Fibroblast of villous mesenchyme (primary cell): ENCODE measurements at regions not wholly inside any gene's neighbourhood (a gene's known extent, or its start where the extent isn't known, plus 50 kb on each side); places are given as distances from the start of the nearest gene placed in this dataset.
"Not testable (repeated sequence)": the region's sequence is repeated elsewhere in the genome, so short reads cannot be mapped to it uniquely, and the experiment has no call there.

Source experiments
- DNase-seq: peaks from one replicate; pipeline ENCODE4 v3.0.0-alpha.2; 2010; ENCODE audit warnings: low read depth
- H3K4me3 ChIP-seq: 2 replicates; pipeline ENCODE4 v1.5.1; 2011; ENCODE audit warnings: low read depth, mild to moderate bottlenecking, low read length
- TF ChIP-seq, protein P1 (sequence below): IDR thresholded peaks from 2 replicates; pipeline ENCODE4 v1.5.1; 2012; ENCODE audit warnings: low read depth, mild to moderate bottlenecking, low read length; ENCODE audit not compliant: insufficient read depth

DNA sequence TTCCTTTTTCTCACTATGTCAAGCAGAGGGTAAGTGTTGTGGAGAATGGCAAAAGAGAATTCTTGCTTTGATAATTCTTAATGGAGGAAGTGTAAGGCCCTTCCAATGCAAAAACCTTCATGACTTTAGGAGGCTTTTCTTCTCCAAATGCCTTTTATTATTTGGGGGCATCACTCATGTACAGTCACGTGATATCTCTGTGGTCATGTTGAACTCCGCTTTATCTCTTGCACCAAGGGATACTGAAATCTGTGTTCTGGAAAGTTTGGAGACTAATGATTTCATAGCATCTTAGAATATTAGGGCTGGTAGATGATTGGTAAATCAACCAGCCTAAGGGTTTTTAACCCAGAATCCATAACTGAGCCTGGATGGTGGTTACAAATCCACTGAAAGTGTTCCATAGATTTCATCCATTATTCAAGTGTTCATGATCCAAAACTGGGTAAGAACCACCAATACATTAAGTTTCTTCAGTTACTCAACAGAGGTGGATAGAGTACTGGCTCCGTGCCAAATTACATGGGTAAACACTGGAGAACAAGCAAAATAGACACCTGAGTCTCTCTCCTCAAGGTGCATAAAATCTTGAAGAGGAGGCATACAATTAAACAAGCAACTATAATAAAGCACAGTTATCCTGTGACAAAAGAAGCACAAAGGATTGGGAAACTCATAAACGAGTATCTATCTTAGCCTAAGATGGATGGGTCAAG lies 169.6 kb upstream of the EPHA4 start:
- TF ChIP-seq, protein P1, sequence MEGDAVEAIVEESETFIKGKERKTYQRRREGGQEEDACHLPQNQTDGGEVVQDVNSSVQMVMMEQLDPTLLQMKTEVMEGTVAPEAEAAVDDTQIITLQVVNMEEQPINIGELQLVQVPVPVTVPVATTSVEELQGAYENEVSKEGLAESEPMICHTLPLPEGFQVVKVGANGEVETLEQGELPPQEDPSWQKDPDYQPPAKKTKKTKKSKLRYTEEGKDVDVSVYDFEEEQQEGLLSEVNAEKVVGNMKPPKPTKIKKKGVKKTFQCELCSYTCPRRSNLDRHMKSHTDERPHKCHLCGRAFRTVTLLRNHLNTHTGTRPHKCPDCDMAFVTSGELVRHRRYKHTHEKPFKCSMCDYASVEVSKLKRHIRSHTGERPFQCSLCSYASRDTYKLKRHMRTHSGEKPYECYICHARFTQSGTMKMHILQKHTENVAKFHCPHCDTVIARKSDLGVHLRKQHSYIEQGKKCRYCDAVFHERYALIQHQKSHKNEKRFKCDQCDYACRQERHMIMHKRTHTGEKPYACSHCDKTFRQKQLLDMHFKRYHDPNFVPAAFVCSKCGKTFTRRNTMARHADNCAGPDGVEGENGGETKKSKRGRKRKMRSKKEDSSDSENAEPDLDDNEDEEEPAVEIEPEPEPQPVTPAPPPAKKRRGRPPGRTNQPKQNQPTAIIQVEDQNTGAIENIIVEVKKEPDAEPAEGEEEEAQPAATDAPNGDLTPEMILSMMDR: no peak
- no peak overlapping the region for H3K4me3 ChIP-seq
- DNase-seq: no peak

- no peak for DNase-seq
- no peak overlapping the region for H3K4me3 ChIP-seq
- TF ChIP-seq, protein P1: no peak
Observed at GRCh38 chr2:221731432-221732145, 159.5 kb upstream of the EPHA4 start.

DNA sequence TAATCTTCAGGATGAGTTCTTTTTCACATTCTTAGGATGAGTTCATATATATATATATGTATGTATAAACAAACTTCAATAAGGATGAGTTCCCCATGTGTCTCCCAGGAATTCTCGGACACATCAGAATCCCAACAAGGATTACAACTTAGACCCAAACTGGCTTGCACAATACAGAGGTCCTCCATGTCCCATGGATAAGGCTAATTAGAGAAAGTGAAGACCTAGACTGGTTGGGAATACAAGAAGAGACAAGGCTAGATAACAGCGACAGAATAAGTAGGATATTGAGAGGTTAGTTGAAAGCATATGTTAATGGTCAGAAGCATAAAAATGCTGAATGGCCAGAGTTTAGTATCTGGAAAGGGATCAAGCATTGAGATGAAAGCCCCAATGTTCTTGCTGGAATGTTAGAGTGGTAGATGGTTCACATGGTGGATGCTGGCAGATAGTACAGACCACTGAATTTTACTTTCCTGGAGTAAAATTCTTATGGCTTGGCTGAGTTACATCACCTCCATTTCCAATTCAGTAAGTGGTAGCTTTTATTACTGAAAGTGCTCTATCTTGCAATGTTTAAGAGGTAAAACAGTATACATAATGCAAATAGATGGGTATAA lies 154.9 kb upstream of the EPHA4 start:
- TF ChIP-seq, protein P1: no peak

GRCh38 chr2:221724631-221725203 lies 152.6 kb upstream of the EPHA4 start:
- H3K4me3 ChIP-seq: no peak overlapping the region
- TF ChIP-seq, protein P1: no peak
- DNase-seq: no peak

More for the DNA sequence above, 154.9 kb upstream of the EPHA4 start:
- H3K4me3 ChIP-seq: no peak overlapping the region
- no peak for DNase-seq

DNA sequence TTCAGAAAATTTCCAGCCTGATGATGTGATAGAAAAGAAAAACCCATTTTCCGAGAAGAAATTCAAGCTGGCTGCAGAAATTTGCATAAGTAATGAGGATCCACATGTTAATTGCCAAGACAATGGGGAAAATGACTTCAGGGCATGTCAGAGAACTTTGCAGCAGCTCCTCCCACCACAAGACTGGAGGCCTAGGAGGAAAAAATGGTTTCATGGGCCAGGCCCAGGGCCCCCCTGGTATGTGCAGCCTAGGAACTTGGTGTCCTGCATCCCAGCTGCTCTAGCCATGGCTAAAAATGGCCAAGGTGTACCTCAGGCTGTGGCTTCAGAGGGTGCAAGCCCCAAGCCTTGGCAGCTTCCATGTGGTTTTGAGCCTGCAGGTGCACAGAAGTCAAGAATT lies 152.0 kb upstream of the EPHA4 start:
- H3K4me3 ChIP-seq, DNase-seq: not testable (repeated sequence)

DNA sequence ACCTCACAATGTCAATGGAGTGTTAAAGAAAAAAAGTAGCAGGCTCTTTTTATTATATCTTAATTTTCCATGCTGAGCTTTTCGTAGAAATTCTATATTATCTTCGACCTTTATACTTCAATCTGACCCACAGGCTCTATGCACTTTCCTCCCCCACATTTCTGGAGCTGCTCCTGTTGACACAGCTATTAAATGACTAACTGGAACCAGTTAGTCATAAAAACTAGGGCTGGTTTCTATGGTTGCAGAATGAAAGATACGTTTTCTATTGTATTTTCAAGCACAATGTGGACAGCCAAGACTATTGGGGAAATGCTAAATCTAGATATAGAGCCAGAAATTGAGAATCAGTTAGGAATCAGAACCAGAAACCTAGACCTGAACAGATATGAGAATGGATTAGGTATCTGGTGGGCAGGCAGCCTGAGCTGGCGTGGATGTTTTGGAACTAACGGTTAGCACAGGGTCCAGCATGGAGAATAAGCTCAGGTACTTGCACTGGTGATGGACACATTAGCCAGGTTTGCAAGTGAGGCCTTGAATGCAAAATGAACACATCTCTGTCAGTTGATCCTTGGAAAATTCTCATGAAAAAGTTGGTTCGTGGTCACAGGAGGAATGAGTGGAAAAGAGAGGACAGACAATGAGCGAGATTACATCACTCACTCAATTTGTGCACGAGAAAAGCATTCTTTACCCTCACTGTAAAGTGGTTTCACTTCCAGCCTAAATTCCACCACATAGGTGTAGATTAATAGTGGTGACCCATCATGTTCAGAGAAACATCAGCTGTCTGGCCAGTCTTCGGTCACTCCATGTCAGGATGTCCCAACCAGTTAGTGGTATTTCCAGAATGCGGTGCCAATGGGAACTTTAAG lies 144.6 kb upstream of the EPHA4 start:
- DNase-seq: peak; percentile 1
- H3K4me3 ChIP-seq: no peak overlapping the region
- TF ChIP-seq, protein P1: no peak
